ENCODE measurements at regions not wholly inside any gene's neighbourhood (a gene's known extent, or its start where the extent isn't known, plus 50 kb on each side); places are given as distances from the start of the nearest gene placed in this dataset.

DNA sequence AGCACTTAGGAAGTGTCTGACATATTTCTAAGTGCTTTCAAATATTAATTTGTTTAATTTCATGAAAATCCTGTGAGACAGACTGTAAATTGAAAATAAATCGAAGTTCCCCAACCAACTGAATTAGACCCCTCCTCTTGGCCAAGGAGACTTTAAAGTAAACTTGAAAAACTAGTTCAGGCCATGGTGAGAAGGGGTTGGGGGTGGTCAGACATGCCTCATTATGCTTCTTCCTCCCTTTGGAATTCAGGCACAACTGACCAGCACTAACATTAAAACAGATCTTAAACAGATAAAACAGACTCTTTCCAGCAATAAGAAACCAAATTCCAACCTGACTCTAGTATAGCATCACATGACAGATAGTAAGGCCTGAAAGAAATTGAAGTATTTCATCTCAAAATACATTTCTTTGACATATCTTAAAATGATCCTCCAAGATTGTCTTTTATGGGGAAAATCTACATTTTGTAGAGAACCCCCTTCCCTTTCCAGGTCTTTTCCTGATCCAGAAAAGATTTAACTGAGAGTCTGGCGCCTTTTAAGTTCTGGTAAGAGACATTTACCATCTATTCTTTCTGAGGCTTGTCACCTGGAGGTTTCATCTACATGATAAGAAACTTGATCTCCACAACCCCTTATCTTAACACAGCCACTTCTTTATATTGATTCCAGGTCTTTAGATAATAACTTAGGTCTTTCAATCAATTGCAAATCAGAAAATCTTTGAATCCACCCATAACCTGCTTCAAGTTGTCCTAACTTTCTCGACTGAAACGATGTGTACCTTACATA is 336.5 kb downstream of the PCDH20 start:
- TF ChIP-seq CTCF (optimal IDR thresholded peaks at IDR 0.05 in 1 of 3, IDR thresholded peaks at IDR 0.05 in 1 of 3, conservative IDR thresholded peaks at IDR 0.05 in 1 of 3; ENCODE audit: extremely low read depth in 1 of 3, insufficient read depth in 2 of 3, low read length in 3 of 3) (no peak), EZH2 (IDR thresholded peaks at IDR 0.05; ENCODE audit: low read length) (no peak)
